ENCODE measurements at regions not wholly inside any gene's neighbourhood (a gene's known extent, or its start where the extent isn't known, plus 50 kb on each side); places are given as distances from the start of the nearest gene placed in this dataset.

DNA sequence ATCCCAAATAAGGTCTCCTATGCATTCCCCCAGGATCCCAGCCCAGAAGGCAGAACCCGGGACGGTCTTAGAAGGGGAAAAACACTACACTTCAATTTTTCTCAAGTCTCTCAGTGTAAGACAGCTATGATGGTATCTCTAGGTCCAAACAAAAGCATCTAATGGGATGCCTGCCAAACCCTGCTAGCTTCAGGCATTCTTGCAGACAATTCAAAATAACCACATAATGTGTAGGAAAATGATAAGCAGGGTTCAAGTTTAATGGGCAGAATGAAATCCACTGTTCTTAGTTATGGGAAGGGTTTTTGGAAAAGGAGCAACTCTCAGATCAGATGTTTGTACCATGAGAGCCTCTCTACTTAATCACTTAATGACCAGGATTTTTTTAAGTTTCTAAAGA, 119.8 kb upstream of the ANO1 start:
- DNase-seq (no peak), ATAC-seq (ENCODE audit: low read depth) (no peak)
- H3K9ac ChIP-seq (ENCODE audit: low read length) = no peak overlapping the region
- no peaks in the 10 kb centered on the region for H3K79me2 ChIP-seq (ENCODE audit: control insufficient read depth, insufficient read depth, low read length)
- CTCF ChIA-PET = interaction anchor here (0.5 kb wide), 1 partner anchor 1014 kb away, joined by 4 read pairs; no protein-coding TSS in a partner anchor
- H4K20me1 ChIP-seq (ENCODE audit: control insufficient read depth, insufficient read depth, low read length, poor library complexity, severe bottlenecking) = no peaks in the 10 kb centered on the region
- TF ChIP-seq, protein P1, sequence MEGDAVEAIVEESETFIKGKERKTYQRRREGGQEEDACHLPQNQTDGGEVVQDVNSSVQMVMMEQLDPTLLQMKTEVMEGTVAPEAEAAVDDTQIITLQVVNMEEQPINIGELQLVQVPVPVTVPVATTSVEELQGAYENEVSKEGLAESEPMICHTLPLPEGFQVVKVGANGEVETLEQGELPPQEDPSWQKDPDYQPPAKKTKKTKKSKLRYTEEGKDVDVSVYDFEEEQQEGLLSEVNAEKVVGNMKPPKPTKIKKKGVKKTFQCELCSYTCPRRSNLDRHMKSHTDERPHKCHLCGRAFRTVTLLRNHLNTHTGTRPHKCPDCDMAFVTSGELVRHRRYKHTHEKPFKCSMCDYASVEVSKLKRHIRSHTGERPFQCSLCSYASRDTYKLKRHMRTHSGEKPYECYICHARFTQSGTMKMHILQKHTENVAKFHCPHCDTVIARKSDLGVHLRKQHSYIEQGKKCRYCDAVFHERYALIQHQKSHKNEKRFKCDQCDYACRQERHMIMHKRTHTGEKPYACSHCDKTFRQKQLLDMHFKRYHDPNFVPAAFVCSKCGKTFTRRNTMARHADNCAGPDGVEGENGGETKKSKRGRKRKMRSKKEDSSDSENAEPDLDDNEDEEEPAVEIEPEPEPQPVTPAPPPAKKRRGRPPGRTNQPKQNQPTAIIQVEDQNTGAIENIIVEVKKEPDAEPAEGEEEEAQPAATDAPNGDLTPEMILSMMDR (IDR thresholded peaks at IDR 0.05) = no peak
- TF ChIP-seq EZH2 (IDR thresholded peaks at IDR 0.05; ENCODE audit: borderline replicate concordance, insufficient read depth, low read depth, low read length, poor library complexity, severe bottlenecking) = no peak
- H3K4me1 ChIP-seq (ENCODE audit: control insufficient read depth in 2 of 2, insufficient read depth in 2 of 2, low read length in 2 of 2) = no peaks in the 10 kb centered on the region
- H3K9me3 ChIP-seq (ENCODE audit: control extremely low read depth in 1 of 3, control insufficient read depth in 2 of 3, insufficient read depth in 1 of 3, low read length in 2 of 3) = peaks cover 0 to 38% (median 3%) of the 10 kb centered on the region in 3 donors
- WGBS (ENCODE audit: insufficient coverage) = no CpG with 5 or more reads among the region's 2 CpGs
- intact Hi-C loops (cut with micrococcal nuclease) = no loop called here
- POLR2A ChIA-PET = no interaction called here
- Mint-ChIP-seq H3K27me3 (peaks cover 18% of the 10 kb centered on the region), H3K4me1 (no peaks in the 10 kb centered on the region), H3K27ac (no peak overlapping the region), H3K9me3 (ENCODE audit: insufficient read depth) (peaks cover 2% of the 10 kb centered on the region), H3K4me3 (no peak overlapping the region)
- H3K36me3 ChIP-seq (replicated peaks in 1 of 2; ENCODE audit: control extremely low read depth in 1 of 2, control insufficient read depth in 1 of 2, extremely low read depth in 1 of 2, insufficient read depth in 2 of 2, low read length in 1 of 2) = no peaks in the 10 kb centered on the region
- no peak overlapping the region for H3K4me3 ChIP-seq (ENCODE audit: control extremely low read depth in 1 of 5, extremely low read depth in 1 of 5, insufficient read depth in 1 of 5, low read depth in 2 of 5, low read length in 4 of 5)
- no peak overlapping the region for H3K27ac ChIP-seq (ENCODE audit: low read length in 2 of 2)
- no peaks in the 10 kb centered on the region for H3K27me3 ChIP-seq (replicated peaks in 1 of 4; ENCODE audit: control extremely low read depth in 1 of 4, control insufficient read depth in 3 of 4, insufficient read depth in 4 of 4, low read length in 3 of 4)
- no peak overlapping the region for H3K4me2 ChIP-seq (replicated peaks; ENCODE audit: low read depth, low read length, poor library complexity, severe bottlenecking)
- no peak overlapping the region for H2AFZ ChIP-seq (ENCODE audit: insufficient read depth, low read depth, low read length, poor library complexity, severe bottlenecking)

DNA sequence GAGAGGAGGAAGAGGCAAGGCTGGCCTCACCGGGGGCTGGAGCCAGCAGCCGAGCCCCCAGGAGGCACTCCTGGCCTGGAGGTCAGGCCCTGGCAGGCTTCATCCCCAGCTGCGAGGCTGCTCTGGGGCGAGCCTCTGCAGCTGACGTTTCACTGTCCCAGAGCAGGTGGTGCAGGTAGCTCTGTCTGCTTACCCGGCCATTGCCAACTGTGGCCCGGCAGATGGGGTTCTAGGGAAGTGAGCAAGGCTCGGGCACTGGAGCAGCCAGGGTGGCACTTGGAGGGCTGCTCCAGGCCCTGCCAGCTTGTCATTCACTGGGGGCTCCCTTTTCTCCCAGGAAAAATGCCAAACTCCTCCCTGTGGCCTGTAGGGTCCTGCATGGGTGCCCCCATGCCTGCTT, 118.7 kb upstream of the ANO1 start:
- H3K9me3 ChIP-seq (ENCODE audit: control extremely low read depth in 1 of 3, control insufficient read depth in 2 of 3, insufficient read depth in 1 of 3, low read length in 2 of 3) = peaks cover 0 to 38% (median 3%) of the 10 kb centered on the region in 3 donors
- TF ChIP-seq, protein P1 (IDR thresholded peaks at IDR 0.05) = no peak
- no peak for TF ChIP-seq EZH2 (IDR thresholded peaks at IDR 0.05; ENCODE audit: borderline replicate concordance, insufficient read depth, low read depth, low read length, poor library complexity, severe bottlenecking)
- Mint-ChIP-seq H3K27me3 (peaks cover 18% of the 10 kb centered on the region), H3K9me3 (ENCODE audit: insufficient read depth) (peaks cover 2% of the 10 kb centered on the region), H3K4me3 (no peak overlapping the region), H3K4me1 (no peaks in the 10 kb centered on the region), H3K27ac (no peak overlapping the region)
- no peak overlapping the region for H2AFZ ChIP-seq (ENCODE audit: insufficient read depth, low read depth, low read length, poor library complexity, severe bottlenecking)
- DNase-seq = no peak
- ChIA-PET POLR2A (no interaction called here), CTCF (no interaction called here)
- no peak overlapping the region for H3K4me2 ChIP-seq (replicated peaks; ENCODE audit: low read depth, low read length, poor library complexity, severe bottlenecking)
- H3K27ac ChIP-seq (ENCODE audit: low read length in 2 of 2) = no peak overlapping the region
- H3K4me1 ChIP-seq (ENCODE audit: control insufficient read depth in 2 of 2, insufficient read depth in 2 of 2, low read length in 2 of 2) = no peaks in the 10 kb centered on the region
- H3K9ac ChIP-seq (ENCODE audit: low read length) = no peak overlapping the region
- ATAC-seq (ENCODE audit: low read depth) = no peak
- H3K79me2 ChIP-seq (ENCODE audit: control insufficient read depth, insufficient read depth, low read length) = no peaks in the 10 kb centered on the region
- WGBS (ENCODE audit: insufficient coverage) = 79% methylated on average over 8 of the region's 8 CpGs
- H3K36me3 ChIP-seq (replicated peaks in 1 of 2; ENCODE audit: control extremely low read depth in 1 of 2, control insufficient read depth in 1 of 2, extremely low read depth in 1 of 2, insufficient read depth in 2 of 2, low read length in 1 of 2) = no peaks in the 10 kb centered on the region
- intact Hi-C loops (cut with micrococcal nuclease) = no loop called here
- no peak overlapping the region for H3K4me3 ChIP-seq (ENCODE audit: control extremely low read depth in 1 of 5, extremely low read depth in 1 of 5, insufficient read depth in 1 of 5, low read depth in 2 of 5, low read length in 4 of 5)
- no peaks in the 10 kb centered on the region for H4K20me1 ChIP-seq (ENCODE audit: control insufficient read depth, insufficient read depth, low read length, poor library complexity, severe bottlenecking)
- no peaks in the 10 kb centered on the region for H3K27me3 ChIP-seq (replicated peaks in 1 of 4; ENCODE audit: control extremely low read depth in 1 of 4, control insufficient read depth in 3 of 4, insufficient read depth in 4 of 4, low read length in 3 of 4)
